ENCODE measurements at regions not wholly inside any gene's neighbourhood (a gene's known extent, or its start where the extent isn't known, plus 50 kb on each side); places are given as distances from the start of the nearest gene placed in this dataset.

DNA sequence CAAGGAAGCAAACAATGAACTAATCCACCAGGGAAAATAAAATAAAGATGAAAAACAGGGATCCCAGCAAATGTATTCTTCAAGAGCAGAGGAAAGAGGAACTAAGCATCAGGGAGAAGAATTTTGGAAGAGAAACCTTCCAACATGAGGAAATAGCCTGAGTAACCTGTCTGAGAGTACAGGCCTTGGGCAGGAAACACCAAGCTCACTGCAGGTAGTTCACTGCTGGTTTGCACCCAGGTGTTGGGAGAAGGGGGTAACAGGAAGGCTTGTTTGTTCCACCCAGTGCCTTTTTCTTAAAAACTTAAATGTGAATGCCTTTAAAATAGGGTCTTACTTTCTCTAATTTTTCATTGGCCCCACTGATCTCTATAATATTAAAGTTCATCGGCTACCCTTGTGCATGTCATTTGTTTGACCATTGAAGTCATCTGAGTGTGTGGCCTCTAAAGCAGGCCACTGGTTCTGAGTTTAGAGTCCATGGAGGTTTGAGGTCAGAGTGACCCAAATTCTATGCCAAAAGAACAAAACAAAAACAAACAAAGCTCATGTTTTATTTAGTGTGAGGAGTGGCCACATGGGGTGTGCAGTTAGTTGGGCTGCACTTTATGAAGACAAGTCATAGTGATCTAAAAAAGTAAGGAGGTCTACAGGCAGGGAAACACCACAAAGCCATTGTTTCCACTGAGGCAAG is 62.9 kb upstream of the COX10 start:
- TF ChIP-seq POLR2A (IDR thresholded peaks at IDR 0.05) = no peak
- TF ChIP-seq, protein P1, sequence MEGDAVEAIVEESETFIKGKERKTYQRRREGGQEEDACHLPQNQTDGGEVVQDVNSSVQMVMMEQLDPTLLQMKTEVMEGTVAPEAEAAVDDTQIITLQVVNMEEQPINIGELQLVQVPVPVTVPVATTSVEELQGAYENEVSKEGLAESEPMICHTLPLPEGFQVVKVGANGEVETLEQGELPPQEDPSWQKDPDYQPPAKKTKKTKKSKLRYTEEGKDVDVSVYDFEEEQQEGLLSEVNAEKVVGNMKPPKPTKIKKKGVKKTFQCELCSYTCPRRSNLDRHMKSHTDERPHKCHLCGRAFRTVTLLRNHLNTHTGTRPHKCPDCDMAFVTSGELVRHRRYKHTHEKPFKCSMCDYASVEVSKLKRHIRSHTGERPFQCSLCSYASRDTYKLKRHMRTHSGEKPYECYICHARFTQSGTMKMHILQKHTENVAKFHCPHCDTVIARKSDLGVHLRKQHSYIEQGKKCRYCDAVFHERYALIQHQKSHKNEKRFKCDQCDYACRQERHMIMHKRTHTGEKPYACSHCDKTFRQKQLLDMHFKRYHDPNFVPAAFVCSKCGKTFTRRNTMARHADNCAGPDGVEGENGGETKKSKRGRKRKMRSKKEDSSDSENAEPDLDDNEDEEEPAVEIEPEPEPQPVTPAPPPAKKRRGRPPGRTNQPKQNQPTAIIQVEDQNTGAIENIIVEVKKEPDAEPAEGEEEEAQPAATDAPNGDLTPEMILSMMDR (IDR thresholded peaks at IDR 0.05) = no peak
- no peaks in the 10 kb centered on the region for H3K9me3 ChIP-seq
- no peaks in the 10 kb centered on the region for H3K27me3 ChIP-seq
- H3K4me3 ChIP-seq = no peak overlapping the region
- H3K27ac ChIP-seq = no peak overlapping the region
- no peak for DNase-seq
- no peaks in the 10 kb centered on the region for H3K36me3 ChIP-seq
- H3K4me1 ChIP-seq = no peaks in the 10 kb centered on the region

DNA sequence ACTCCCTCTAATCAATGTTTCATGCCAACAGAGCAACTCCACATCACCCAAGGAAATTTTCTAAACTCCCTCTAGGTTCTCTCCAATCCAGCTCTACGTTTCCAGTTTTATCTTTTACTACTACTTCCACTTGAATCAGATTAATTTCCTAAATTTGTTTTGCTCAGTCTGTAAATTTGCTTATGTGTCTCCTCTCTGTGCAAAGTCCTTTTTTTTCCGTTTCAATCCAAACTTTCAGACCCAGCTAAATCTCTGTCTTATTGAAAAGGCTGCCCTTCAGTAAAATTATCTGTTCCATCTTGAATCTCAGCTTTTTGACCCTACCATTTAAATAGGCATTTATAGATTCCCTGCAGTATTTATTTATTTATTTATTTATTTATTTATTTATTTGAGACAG is 61.4 kb upstream of the COX10 start:
- no peaks in the 10 kb centered on the region for H3K27me3 ChIP-seq
- no peaks in the 10 kb centered on the region for H3K9me3 ChIP-seq
- H3K4me1 ChIP-seq = no peaks in the 10 kb centered on the region
- H3K36me3 ChIP-seq = no peaks in the 10 kb centered on the region
- TF ChIP-seq, protein P1 (IDR thresholded peaks at IDR 0.05) = no peak
- TF ChIP-seq POLR2A (IDR thresholded peaks at IDR 0.05) = no peak
- no peak for DNase-seq
- no peak overlapping the region for H3K27ac ChIP-seq
- no peak overlapping the region for H3K4me3 ChIP-seq

DNA sequence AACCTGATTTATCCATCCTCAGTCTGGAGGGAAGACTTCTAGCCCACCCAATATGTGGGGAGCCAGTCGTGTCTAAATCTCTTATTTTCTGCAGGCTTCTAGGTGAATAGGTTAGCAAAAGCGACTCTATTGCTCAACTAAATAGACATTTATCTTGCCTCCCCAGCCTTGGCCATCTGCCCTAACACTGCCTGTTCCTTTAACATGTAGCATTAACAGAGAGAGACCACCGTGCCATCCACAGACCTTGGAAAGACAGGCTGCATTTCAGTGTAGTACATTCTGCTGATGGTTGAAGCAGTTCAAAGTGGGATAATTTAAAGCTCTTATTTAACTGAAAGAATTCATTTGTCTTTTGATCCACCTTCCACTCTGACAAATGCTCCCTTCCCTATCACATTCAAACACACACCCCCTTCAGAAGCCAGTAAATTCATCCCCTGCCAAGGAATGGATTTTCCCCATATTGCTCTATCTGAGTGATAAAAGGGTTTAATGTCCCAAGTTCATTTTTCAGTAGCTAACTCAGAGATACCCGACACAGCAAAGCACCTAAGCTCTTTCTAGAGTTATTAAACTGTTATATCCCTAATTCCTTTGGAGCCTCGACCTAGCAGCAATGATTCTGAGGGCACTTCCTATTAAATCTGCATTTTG is 58.1 kb upstream of the COX10 start:
- no peak overlapping the region for H3K4me3 ChIP-seq
- H3K27ac ChIP-seq = no peak overlapping the region
- H3K4me1 ChIP-seq = no peaks in the 10 kb centered on the region
- no peaks in the 10 kb centered on the region for H3K27me3 ChIP-seq
- no peak for TF ChIP-seq POLR2A (IDR thresholded peaks at IDR 0.05)
- TF ChIP-seq, protein P1 (IDR thresholded peaks at IDR 0.05) = no peak
- DNase-seq = no peak
- H3K9me3 ChIP-seq = no peaks in the 10 kb centered on the region
- no peaks in the 10 kb centered on the region for H3K36me3 ChIP-seq

DNA sequence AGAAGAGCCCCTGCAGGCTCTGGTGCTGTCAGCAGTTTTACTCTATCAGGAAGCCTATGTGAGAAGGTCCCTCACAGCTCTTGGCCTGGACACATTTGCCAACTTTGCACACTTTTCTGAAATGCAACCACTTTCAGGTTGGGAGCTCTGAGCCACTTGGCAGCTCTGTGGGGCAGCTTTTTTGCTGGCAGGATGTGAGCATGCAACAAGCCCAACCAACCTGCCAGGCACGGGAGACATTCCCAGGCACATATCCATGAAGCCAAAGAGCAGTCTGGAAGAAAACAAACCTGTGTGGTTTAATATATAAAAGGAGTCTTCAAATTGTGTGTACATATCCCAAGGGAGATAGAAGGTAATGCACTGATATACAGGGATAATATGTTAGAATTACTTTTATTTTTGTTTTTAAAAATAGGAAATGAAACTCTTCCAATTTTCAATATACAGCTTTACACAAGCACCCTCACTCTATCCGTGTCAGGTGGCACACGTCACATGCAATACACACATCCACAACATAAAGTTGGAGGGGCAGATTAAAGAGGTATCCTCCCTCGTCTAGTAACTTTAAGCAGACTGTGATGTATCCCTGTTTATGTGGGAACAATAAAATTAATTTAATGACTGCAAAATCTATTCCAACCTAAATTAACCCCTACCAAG is 57.4 kb upstream of the COX10 start:
- TF ChIP-seq POLR2A (IDR thresholded peaks at IDR 0.05) = no peak
- TF ChIP-seq, protein P1 (IDR thresholded peaks at IDR 0.05) = no peak
- no peak for DNase-seq
- Histone ChIP-seq H3K36me3 (no peaks in the 10 kb centered on the region), H3K27me3 (no peaks in the 10 kb centered on the region), H3K4me3 (no peak overlapping the region), H3K27ac (no peak overlapping the region), H3K9me3 (no peaks in the 10 kb centered on the region), H3K4me1 (no peaks in the 10 kb centered on the region)

DNA sequence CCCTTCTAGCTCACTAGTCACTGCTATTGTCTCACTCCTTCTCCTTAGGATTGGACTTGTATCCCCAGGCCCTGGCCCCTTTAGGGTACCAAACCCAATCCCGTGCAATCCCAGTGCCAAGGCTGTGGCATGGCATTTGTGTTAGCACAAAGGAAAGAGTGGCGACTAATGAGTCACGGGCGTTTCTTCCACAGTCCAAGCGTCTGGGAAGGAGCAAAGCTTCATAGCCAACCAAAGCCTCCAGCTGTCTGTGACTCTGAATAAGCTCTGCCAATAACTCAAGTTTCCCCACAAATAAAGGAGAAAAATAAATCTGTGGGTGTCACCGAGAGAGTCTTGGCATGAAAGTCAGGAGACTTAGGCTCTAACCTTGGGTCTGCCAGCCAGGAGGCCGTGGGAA is 54.6 kb upstream of the COX10 start:
- Histone ChIP-seq H3K4me3 (no peak overlapping the region), H3K27ac (no peak overlapping the region), H3K27me3 (no peaks in the 10 kb centered on the region), H3K4me1 (no peaks in the 10 kb centered on the region), H3K36me3 (no peaks in the 10 kb centered on the region), H3K9me3 (no peaks in the 10 kb centered on the region)
- TF ChIP-seq, protein P1 (IDR thresholded peaks at IDR 0.05) = no peak
- no peak for TF ChIP-seq POLR2A (IDR thresholded peaks at IDR 0.05)
- DNase-seq = no peak
